ENCODE measurements at regions not wholly inside any gene's neighbourhood (a gene's known extent, or its start where the extent isn't known, plus 50 kb on each side); places are given as distances from the start of the nearest gene placed in this dataset.
"Not testable (repeated sequence)": the region's sequence is repeated elsewhere in the genome, so short reads cannot be mapped to it uniquely, and the experiment has no call there.

DNA sequence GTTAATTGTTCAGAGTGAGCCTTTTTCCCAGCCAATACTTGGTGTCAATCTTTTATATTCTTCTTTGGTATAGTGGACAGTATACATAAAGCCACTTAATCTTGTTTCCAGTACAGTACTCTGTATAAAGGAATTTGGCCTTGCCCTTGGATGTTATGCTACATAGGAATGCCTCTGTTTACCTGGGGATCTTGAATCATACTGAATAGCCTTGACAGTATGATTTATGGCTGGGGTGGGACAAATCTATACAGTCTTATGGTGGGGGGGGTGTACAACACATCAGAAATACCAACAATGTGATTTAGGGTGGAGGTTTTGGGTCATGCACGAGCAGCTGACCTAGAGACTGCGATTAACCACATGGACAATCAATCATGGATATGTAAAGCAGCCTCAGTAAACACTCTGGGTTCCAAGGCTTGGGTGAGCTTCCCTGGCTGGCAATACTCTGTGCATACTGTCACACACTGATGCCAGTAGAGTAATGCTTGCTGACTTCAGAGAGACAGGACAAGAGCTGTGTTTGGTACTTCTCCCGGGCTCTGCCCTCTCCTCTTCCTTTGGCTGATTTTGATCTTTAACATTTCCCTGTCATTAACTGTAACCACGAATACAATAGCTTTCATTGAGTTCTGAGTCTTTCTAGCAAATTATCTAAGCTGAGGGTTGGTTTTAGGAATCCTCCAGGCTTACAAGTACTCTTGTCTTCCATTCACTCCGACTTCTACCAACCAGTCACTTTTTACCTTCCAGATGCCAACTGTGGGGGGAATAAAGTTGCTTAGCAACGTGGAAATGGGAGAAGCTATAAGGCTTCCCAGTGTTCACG lies 84.6 kb downstream of the IARS1 start:
- TF ChIP-seq CTCF (IDR thresholded peaks at IDR 0.05 in 8 of 11, conservative IDR thresholded peaks at IDR 0.05 in 3 of 11) (no peak), POLR2AphosphoS5 (IDR thresholded peaks at IDR 0.05) (no peak), POLR2A (IDR thresholded peaks at IDR 0.05) (no peak)
- H3K27me3 ChIP-seq (replicated peaks in 1 of 7) = no peaks in the 10 kb centered on the region
- H3K36me3 ChIP-seq = peaks cover 0 to 67% (median 57%) of the 10 kb centered on the region in 6 donors
- no peak for DNase-seq
- no peaks in the 10 kb centered on the region for H3K9me3 ChIP-seq
- 88 to 97% (median 92%) methylated on average over 6 to 7 of the region's 7 CpGs for WGBS, 5 donors
- no peak overlapping the region for H3K4me3 ChIP-seq
- intact Hi-C loops (cut with DNase I; ENCODE audit: low total_unique reads) = no loop called here
- H3K27ac ChIP-seq = no peak overlapping the region
- no peaks in the 10 kb centered on the region for H3K4me1 ChIP-seq

- Histone ChIP-seq H3K36me3 (peaks cover 0 to 43% (median 36%) of the 10 kb centered on the region in 6 donors), H3K9me3 (no peaks in the 10 kb centered on the region), H3K4me1 (no peaks in the 10 kb centered on the region), H3K27me3 (replicated peaks in 1 of 7) (no peaks in the 10 kb centered on the region), H3K27ac (no peak overlapping the region), H3K4me3 (no peak overlapping the region)
- no peak for TF ChIP-seq POLR2A (IDR thresholded peaks at IDR 0.05)
- no peak for TF ChIP-seq CTCF (IDR thresholded peaks at IDR 0.05 in 8 of 11, conservative IDR thresholded peaks at IDR 0.05 in 3 of 11)
- TF ChIP-seq POLR2AphosphoS5 (IDR thresholded peaks at IDR 0.05) = no peak
- no peak for DNase-seq
- intact Hi-C loops (cut with DNase I; ENCODE audit: low total_unique reads) = no loop called here
- WGBS, 5 donors = 84 to 100% (median 93%) methylated on average over 1 of the region's 1 CpG
These were observed 87.0 kb downstream of the IARS1 start for GRCh38 chr9:92206488-92206887.

GRCh38 chr9:92203887-92204286 lies 88.7 kb upstream of the SPTLC1 start:
- DNase-seq; H3K9me3 ChIP-seq; H3K27ac ChIP-seq; H3K27me3 ChIP-seq (replicated peaks in 1 of 7); H3K4me3 ChIP-seq; intact Hi-C loops (cut with DNase I; ENCODE audit: low total_unique reads); H3K4me1 ChIP-seq: not testable (repeated sequence)
- peaks cover 0 to 17% (median 11%) of the 10 kb centered on the region in 6 donors for H3K36me3 ChIP-seq
- WGBS, 5 donors = 83 to 100% (median 95%) methylated on average over 1 of the region's 1 CpG

GRCh38 chr9:92198237-92198636 lies 83.0 kb upstream of the SPTLC1 start:
- H3K4me3 ChIP-seq; H3K27ac ChIP-seq; H3K4me1 ChIP-seq; intact Hi-C loops (cut with DNase I; ENCODE audit: low total_unique reads); H3K36me3 ChIP-seq; H3K27me3 ChIP-seq (replicated peaks in 1 of 7); DNase-seq: not testable (repeated sequence)
- H3K9me3 ChIP-seq = peaks cover 0 to 25% (median 17%) of the 10 kb centered on the region in 8 donors

DNA sequence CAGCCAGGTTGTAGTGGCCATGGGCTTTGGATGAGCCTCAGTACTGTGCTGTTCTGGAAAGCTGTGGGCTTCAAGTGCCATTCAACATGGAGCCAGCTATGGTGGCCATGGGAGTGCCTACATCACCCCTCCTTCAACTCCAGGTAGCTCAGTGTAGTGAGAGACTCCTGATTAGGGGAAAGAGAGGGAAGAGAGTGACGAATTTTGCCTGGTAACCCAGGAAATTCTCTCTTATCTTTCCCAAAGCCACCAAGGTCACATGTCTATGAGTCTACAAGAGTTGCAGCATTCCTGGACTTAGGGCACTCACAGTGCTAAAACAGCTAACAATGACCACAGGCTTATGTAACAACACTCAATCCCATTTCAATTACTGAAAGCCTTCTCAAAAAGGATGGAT lies 81.7 kb upstream of the SPTLC1 start:
- Histone ChIP-seq H3K27ac (no peak overlapping the region), H3K9me3 (peaks cover 0 to 25% (median 17%) of the 10 kb centered on the region in 8 donors), H3K27me3 (replicated peaks in 1 of 7) (no peaks in the 10 kb centered on the region), H3K4me1 (no peaks in the 10 kb centered on the region), H3K36me3 (no peaks in the 10 kb centered on the region), H3K4me3 (no peak overlapping the region)
- no peak for DNase-seq
- WGBS, 5 donors = 25 to 79% (median 46%) methylated on average over 1 of the region's 1 CpG
- intact Hi-C loops (cut with DNase I; ENCODE audit: low total_unique reads) = no loop called here
- TF ChIP-seq POLR2A (IDR thresholded peaks at IDR 0.05) = no peak
- TF ChIP-seq CTCF (IDR thresholded peaks at IDR 0.05 in 8 of 11, conservative IDR thresholded peaks at IDR 0.05 in 3 of 11) = no peak
- TF ChIP-seq POLR2AphosphoS5 (IDR thresholded peaks at IDR 0.05) = no peak
